SU-DHL-6 (cell line): ENCODE measurements at regions not wholly inside any gene's neighbourhood (a gene's known extent, or its start where the extent isn't known, plus 50 kb on each side); places are given as distances from the start of the nearest gene placed in this dataset.

Source experiments
- H2AFZ ChIP-seq: fragments of 200-600 bp; sonication (generic); 2 replicates; pipeline ENCODE4 v1.6.1; 2014; ENCODE audit warnings: low read depth, mild to moderate bottlenecking, moderate library complexity, mixed read lengths, antibody characterized with exemption, low read length; ENCODE audit not compliant: severe bottlenecking
- H3F3A ChIP-seq: fragments of 200-600 bp; shearing (Covaris generic); 2 replicates; pipeline ENCODE4 v1.6.0; 2016; ENCODE audit warnings: antibody characterized with exemption, mild to moderate bottlenecking; ENCODE audit not compliant: insufficient read depth
- H3K27ac ChIP-seq: fragments of 200-600 bp; sonication (generic); 2 replicates; pipeline ENCODE4 v1.5.1; 2016; ENCODE audit warnings: low read depth, mild to moderate bottlenecking, low read length, moderate library complexity, mixed read lengths
- H3K27me3 ChIP-seq: fragments of 200-600 bp; sonication (generic), shearing (Covaris generic); 2 replicates; pipeline ENCODE4 v1.6.0; 2014; ENCODE audit warnings: mild to moderate bottlenecking, low read length
- H3K36me3 ChIP-seq: fragments of 200-600 bp; sonication (generic); 2 replicates; pipeline ENCODE4 v1.6.1; 2014; ENCODE audit warnings: mild to moderate bottlenecking, low read length, mixed read lengths
- H3K4me2 ChIP-seq: fragments of 300-600, 200-600 bp; shearing (Covaris generic), sonication (generic); 2 replicates; pipeline ENCODE4 v1.6.0; 2014; ENCODE audit warnings: low read length, low read depth, mild to moderate bottlenecking; ENCODE audit not compliant: poor library complexity, severe bottlenecking
- H3K4me3 ChIP-seq: fragments of 200-600 bp; sonication (generic); 2 replicates; pipeline ENCODE4 v1.5.1; 2014; ENCODE audit warnings: antibody characterized with exemption, low read length, mild to moderate bottlenecking, mixed read lengths; ENCODE audit not compliant: insufficient read depth, poor library complexity, severe bottlenecking
- H3K79me2 ChIP-seq: fragments of 200-600 bp; sonication (generic); 2 replicates; pipeline ENCODE4 v1.6.1; 2014; ENCODE audit warnings: mild to moderate bottlenecking, low read length, moderate library complexity; ENCODE audit not compliant: insufficient read depth
- H3K9ac ChIP-seq: fragments of 200-600 bp; sonication (generic); 2 replicates; pipeline ENCODE4 v1.7.0; 2014; ENCODE audit warnings: mild to moderate bottlenecking, low read length
- H3K9me2 ChIP-seq: fragments of 200-600 bp; sonication (generic); replicated peaks from 2 replicates; pipeline ENCODE4 v1.6.1; 2014; ENCODE audit warnings: low read length; ENCODE audit not compliant: insufficient read depth
- H3K9me3 ChIP-seq: fragments of 200-600 bp; sonication (generic); 2 replicates; pipeline ENCODE4 v1.6.1; 2014; ENCODE audit warnings: low read length, mixed read lengths; ENCODE audit not compliant: insufficient read depth
- H4K20me1 ChIP-seq: fragments of 200-600 bp; sonication (generic); 2 replicates; pipeline ENCODE4 v1.6.1; 2014; ENCODE audit warnings: low read depth, mild to moderate bottlenecking, antibody characterized with exemption, low read length, moderate library complexity, mixed read lengths
- CTCF ChIP-seq: fragments of 200-600 bp; sonication (generic); IDR thresholded peaks from one replicate; pipeline ENCODE4 v1.5.1; 2017; ENCODE audit warnings: antibody characterized with exemption, mild to moderate bottlenecking, low read length, moderate library complexity; ENCODE audit not compliant: insufficient read depth, poor library complexity, severe bottlenecking
- EZH2phosphoT487 ChIP-seq: fragments of 200-600 bp; sonication (generic), shearing (Covaris generic); conservative IDR thresholded peaks from 2 replicates; pipeline ENCODE4 v1.6.1; 2018; ENCODE audit warnings: mild to moderate bottlenecking, antibody characterized with exemption, low read length, moderate library complexity, mixed read lengths

- H2AFZ ChIP-seq: no peak overlapping the region
- H3K79me2 ChIP-seq: no peaks in the 10 kb centered on the region
- H4K20me1 ChIP-seq: no peaks in the 10 kb centered on the region
- no peaks in the 10 kb centered on the region for H3K9me2 ChIP-seq
- no peak for TF ChIP-seq EZH2phosphoT487
- TF ChIP-seq CTCF: no peak
- no peaks in the 10 kb centered on the region for H3K9me3 ChIP-seq
- H3K36me3 ChIP-seq: no peaks in the 10 kb centered on the region
- no peak overlapping the region for H3K9ac ChIP-seq
- no peak overlapping the region for H3K27ac ChIP-seq
- H3K4me3 ChIP-seq: no peak overlapping the region
- no peaks in the 10 kb centered on the region for H3F3A ChIP-seq
- H3K27me3 ChIP-seq: no peaks in the 10 kb centered on the region
- H3K4me2 ChIP-seq: no peak overlapping the region
These were observed 203.1 kb downstream of the SLC7A11 start for GRCh38 chr4:138039010-138039409.

- Histone ChIP-seq H3K27ac (no peak overlapping the region), H3F3A (no peaks in the 10 kb centered on the region), H4K20me1 (no peaks in the 10 kb centered on the region), H3K27me3 (no peaks in the 10 kb centered on the region), H3K9me2 (no peaks in the 10 kb centered on the region), H3K4me3 (no peak overlapping the region), H3K79me2 (no peaks in the 10 kb centered on the region), H3K4me2 (no peak overlapping the region), H3K9me3 (no peaks in the 10 kb centered on the region), H2AFZ (no peak overlapping the region), H3K9ac (no peak overlapping the region), H3K36me3 (no peaks in the 10 kb centered on the region)
- TF ChIP-seq CTCF: no peak
- TF ChIP-seq EZH2phosphoT487: no peak
These were observed 204.5 kb downstream of the SLC7A11 start for GRCh38 chr4:138037696-138038095.

GRCh38 chr4:138035781-138036258 is 206.3 kb downstream of the SLC7A11 start:
- H3K4me2 ChIP-seq: no peak overlapping the region

More at GRCh38 chr4:138035781-138036258, 206.3 kb downstream of the SLC7A11 start:
- Histone ChIP-seq H3K36me3 (no peaks in the 10 kb centered on the region), H3K79me2 (no peaks in the 10 kb centered on the region), H3K9ac (no peak overlapping the region), H3K4me3 (no peak overlapping the region), H3K27ac (no peak overlapping the region), H4K20me1 (no peaks in the 10 kb centered on the region), H3F3A (no peaks in the 10 kb centered on the region), H3K9me3 (no peaks in the 10 kb centered on the region), H3K9me2 (no peaks in the 10 kb centered on the region), H3K27me3 (no peaks in the 10 kb centered on the region), H2AFZ (peak overlapping the region; percentile 91)
- no peak for TF ChIP-seq CTCF
- TF ChIP-seq EZH2phosphoT487: no peak
